IMR-90 (cell line): ENCODE measurements at regions not wholly inside any gene's neighbourhood (a gene's known extent, or its start where the extent isn't known, plus 50 kb on each side); places are given as distances from the start of the nearest gene placed in this dataset.

Experiments
- ATAC-seq: fragments of 200-7000 bp; cut with Tn5 transposase; 2 replicates; pipeline ENCODE4 v1.9.1; 2020; ENCODE audit warnings: low read depth, mild to moderate bottlenecking, moderate library complexity
- BruUV-seq: library from RNA; stranded (reverse); fragments of 400-500 nt; replicated peaks from 2 replicates; lab custom pipeline; 2021; lab: Mats Ljungman, UMichigan
- CTCF ChIA-PET: fragments of 300-600 bp; formaldehyde crosslinking; extraction: SDS; loops from one replicate; lab custom pipeline; 2021; ENCODE audit warnings: antibody characterized with exemption; lab: Yijun Ruan, JAX
- POLR2A ChIA-PET: fragments of 300-600 bp; sonication (Branson Sonifier 250); formaldehyde crosslinking; loops from one replicate; lab custom pipeline; 2022; ENCODE audit warnings: antibody characterized with exemption; ENCODE audit not compliant: unreplicated experiment; lab: Charles Lee
- DNase-seq: peaks from one replicate; pipeline ENCODE4 v3.0.0; 2013
- H2AFZ ChIP-seq: replicated peaks from 2 replicates; pipeline ENCODE3; 2013; ENCODE audit warnings: low read length, mild to moderate bottlenecking; ENCODE audit not compliant: poor library complexity
- H2AK5ac ChIP-seq: 2 replicates; pipeline ENCODE4 v1.6.1; 2013; ENCODE audit warnings: low read depth, low read length, inconsistent platforms
- H2AK9ac ChIP-seq: replicated peaks from 2 replicates; pipeline ENCODE3; 2013; ENCODE audit warnings: mild to moderate bottlenecking, low read depth, low read length, moderate library complexity; ENCODE audit not compliant: poor library complexity
- H2BK120ac ChIP-seq: 2 replicates; pipeline ENCODE4 v1.6.1; 2013; ENCODE audit warnings: low read depth, low read length, inconsistent platforms
- H2BK15ac ChIP-seq: 3 replicates; pipeline ENCODE4 v1.6.1; 2013; ENCODE audit warnings: low read depth, low read length, inconsistent platforms
- H2BK20ac ChIP-seq: 2 replicates; pipeline ENCODE4 v1.6.1; 2013; ENCODE audit warnings: low read depth, mild to moderate bottlenecking, inconsistent platforms, low read length, moderate library complexity
- H2BK5ac ChIP-seq: 2 replicates; pipeline ENCODE4 v1.6.1; 2013; ENCODE audit warnings: mild to moderate bottlenecking, low read depth, low read length, inconsistent platforms; ENCODE audit not compliant: poor library complexity, severe bottlenecking
- H3K14ac ChIP-seq: replicated peaks from 2 replicates; pipeline ENCODE4 v1.6.1; 2013; ENCODE audit warnings: low read depth, low read length, inconsistent platforms
- H3K18ac ChIP-seq: 2 replicates; pipeline ENCODE4 v1.6.1; 2013; ENCODE audit warnings: low read depth, low read length, control low read depth
- H3K23ac ChIP-seq: 2 replicates; pipeline ENCODE4 v1.6.1; 2013; ENCODE audit warnings: low read depth, low read length, inconsistent platforms
- H3K27ac ChIP-seq: 2 replicates; pipeline ENCODE4 v1.5.1; 2013; ENCODE audit warnings: mild to moderate bottlenecking, control low read depth, low read length; ENCODE audit not compliant: insufficient read depth
- H3K27me3 ChIP-seq: 2 replicates; pipeline ENCODE4 v1.6.1; 2013; ENCODE audit warnings: low read length; ENCODE audit not compliant: control insufficient read depth, insufficient read depth
- H3K36me3 ChIP-seq: 2 replicates; pipeline ENCODE4 v1.6.1; 2013; ENCODE audit warnings: low read length, mixed read lengths; ENCODE audit not compliant: control insufficient read depth, insufficient read depth
- H3K4ac ChIP-seq: 2 replicates; pipeline ENCODE4 v1.6.1; 2013; ENCODE audit warnings: low read depth, low read length, inconsistent platforms
- H3K4me1 ChIP-seq: 2 replicates; pipeline ENCODE4 v1.6.1; 2013; ENCODE audit warnings: low read length, mixed read lengths; ENCODE audit not compliant: control insufficient read depth, insufficient read depth
- H3K4me2 ChIP-seq: 2 replicates; pipeline ENCODE4 v1.6.1; 2013; ENCODE audit warnings: low read depth, mild to moderate bottlenecking, control low read depth, low read length, moderate library complexity
- H3K4me3 ChIP-seq: 2 replicates; pipeline ENCODE4 v1.5.1; 2013; ENCODE audit warnings: low read depth, mild to moderate bottlenecking, control low read depth, low read length, moderate library complexity; ENCODE audit not compliant: insufficient read depth
- H3K56ac ChIP-seq: 2 replicates; pipeline ENCODE4 v1.6.1; 2013; ENCODE audit warnings: low read length, inconsistent platforms; ENCODE audit not compliant: insufficient read depth; ENCODE audit errors: extremely low read depth
- H3K79me1 ChIP-seq, 2 experiments: 2 replicates each; pipeline ENCODE4 v1.6.1; 2013; ENCODE audit warnings: low read length in 2 of 2, inconsistent platforms in 1 of 2, low read depth in 1 of 2
- H3K9ac ChIP-seq: 2 replicates; pipeline ENCODE4 v1.6.1; 2013; ENCODE audit warnings: low read depth, low read length, control low read depth
- H3K9me1 ChIP-seq: 2 replicates; pipeline ENCODE4 v1.6.1; 2013; ENCODE audit warnings: low read length, inconsistent platforms; ENCODE audit not compliant: insufficient read depth
- H3K9me3 ChIP-seq: 2 replicates; pipeline ENCODE4 v1.6.1; 2013; ENCODE audit warnings: low read length; ENCODE audit not compliant: control insufficient read depth, insufficient read depth
- H4K20me1 ChIP-seq: 2 replicates; pipeline ENCODE4 v1.6.1; 2013; ENCODE audit warnings: low read length, inconsistent platforms; ENCODE audit not compliant: insufficient read depth
- H4K5ac ChIP-seq: 2 replicates; pipeline ENCODE4 v1.6.1; 2013; ENCODE audit warnings: mild to moderate bottlenecking, low read depth, low read length, control low read depth
- H4K8ac ChIP-seq, 2 experiments: 2 replicates each; pipeline ENCODE4 v1.6.1; 2013; ENCODE audit warnings: low read depth in 2 of 2, low read length in 2 of 2, control low read depth in 1 of 2, inconsistent platforms in 1 of 2
- H4K91ac ChIP-seq: 2 replicates; pipeline ENCODE4 v1.6.1; 2013; ENCODE audit warnings: low read depth, low read length, inconsistent platforms; ENCODE audit not compliant: insufficient read depth
- CEBPB ChIP-seq: IDR thresholded peaks from 2 replicates; pipeline ENCODE4 v1.6.1; 2012; ENCODE audit warnings: low read depth, low read length, improper control_type of control experiment
- CHD1 ChIP-seq: IDR thresholded peaks from 2 replicates; pipeline ENCODE4 v1.6.1; 2012; ENCODE audit warnings: low read depth, low read length, improper control_type of control experiment
- FOS ChIP-seq: fragments of 150-350 bp; IDR thresholded peaks from 2 replicates; pipeline ENCODE4 v1.6.1; 2016; ENCODE audit warnings: low read depth, low read length
- MAFK ChIP-seq: IDR thresholded peaks from 2 replicates; pipeline ENCODE4 v1.6.1; 2012; ENCODE audit warnings: low read depth, low read length, improper control_type of control experiment
- MXI1 ChIP-seq: IDR thresholded peaks from 2 replicates; pipeline ENCODE4 v1.6.1; 2012; ENCODE audit warnings: low read depth, mild to moderate bottlenecking, low read length, moderate library complexity, borderline replicate concordance
- NFE2L2 ChIP-seq: fragments of 150-350 bp; IDR thresholded peaks from 2 replicates; pipeline ENCODE4 v1.6.1; 2016; ENCODE audit warnings: low read depth, mild to moderate bottlenecking, low read length
- POLR2A ChIP-seq: IDR thresholded peaks from 2 replicates; pipeline ENCODE4 v1.6.1; 2012; ENCODE audit warnings: mild to moderate bottlenecking, low read depth, low read length
- RCOR1 ChIP-seq: IDR thresholded peaks from 2 replicates; pipeline ENCODE4 v1.6.1; 2012; ENCODE audit warnings: mild to moderate bottlenecking, low read length, improper control_type of control experiment; ENCODE audit not compliant: insufficient replicate concordance
- RFX5 ChIP-seq: IDR thresholded peaks from 2 replicates; pipeline ENCODE4 v1.8.0; 2012; ENCODE audit warnings: low read depth, mild to moderate bottlenecking, low read length, moderate library complexity
- SMC3 ChIP-seq: fragments of 150-350 bp; IDR thresholded peaks from 2 replicates; pipeline ENCODE4 v1.6.1; 2016; ENCODE audit warnings: low read depth, mild to moderate bottlenecking, antibody characterized with exemption, low read length, moderate library complexity
- WGBS, 2 experiments: methylation state at CpG; one replicate each; pipeline versions ENCODE4 v1.1.5 to v1.1.7; 2013; ENCODE audit warnings: missing lambda C conversion rate in 2 of 2; ENCODE audit not compliant: insufficient read length in 1 of 2; ENCODE audit errors: extremely low coverage in 2 of 2; 5-methylcytosine and 5-hydroxymethylcytosine counted together
- dilution Hi-C: fragments of 300-500 bp; cut with HindIII; formaldehyde crosslinking; loops from one replicate; pipeline ENCODE4 v1.14.3; 2018; ENCODE audit warnings: low sequenced_read_pairs; ENCODE audit not compliant: unreplicated experiment
- in situ Hi-C: fragments of 300-500 bp; cut with MboI; formaldehyde crosslinking; loops from 3 replicates; pipeline ENCODE4 v1.14.3; 2019; ENCODE audit warnings: low sequenced_read_pairs, inconsistent platforms, mixed read lengths
- intact Hi-C: fragments of 100-400 bp; cut with micrococcal nuclease; formaldehyde crosslinking; loops from 2 replicates; pipeline ENCODE4 v1.10.0; 2022
- TF ChIP-seq, protein P1 (sequence below): fragments of 150-350 bp; IDR thresholded peaks from 2 replicates; pipeline ENCODE4 v1.6.1; 2017; ENCODE audit warnings: mild to moderate bottlenecking, antibody characterized with exemption, low read length, low read depth
- TF ChIP-seq, protein P2 (sequence below): fragments of 150-350 bp; IDR thresholded peaks from 2 replicates; pipeline ENCODE4 v1.6.1; 2016; ENCODE audit warnings: low read depth, mild to moderate bottlenecking, low read length, moderate library complexity, borderline replicate concordance
- TF ChIP-seq, protein P3 (sequence below): conservative IDR thresholded peaks from 2 replicates; pipeline ENCODE4 v1.5.1; 2012; ENCODE audit warnings: mild to moderate bottlenecking, low read depth, low read length, improper control_type of control experiment

DNA sequence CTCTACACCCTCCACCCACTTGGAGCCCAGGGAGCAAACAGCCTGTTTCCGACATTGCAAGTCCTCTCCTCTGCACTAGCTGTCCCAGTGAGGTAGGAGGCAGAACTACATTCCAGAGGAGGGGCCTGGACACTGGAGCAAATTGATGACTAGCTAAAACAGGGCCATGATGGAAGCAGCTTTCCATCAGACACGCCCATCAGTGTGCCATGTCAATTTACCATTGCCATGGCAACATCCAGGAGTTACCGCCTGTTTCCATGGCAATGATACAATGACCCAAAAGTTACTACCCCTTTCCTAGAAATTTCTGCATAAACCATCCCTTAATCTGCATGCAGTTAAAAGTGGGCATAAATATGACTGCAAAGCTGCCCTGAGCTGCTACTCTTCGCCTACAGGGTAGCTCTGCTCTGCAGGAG lies 647.1 kb downstream of the PTPRU start:
- 25% methylated on average over 2 of the region's 4 CpGs; no CpG with 5 or more reads in 1 of the 2 experiments for WGBS, 2 experiments
- Histone ChIP-seq H2BK15ac (no peak overlapping the region), H2AK5ac (no peak overlapping the region), H4K20me1 (no peaks in the 10 kb centered on the region), H3K4me3 (no peak overlapping the region), H3K56ac (no peak overlapping the region), H4K8ac (no peak overlapping the region), H2AK9ac (no peak overlapping the region), H3K4me2 (no peak overlapping the region), H3K18ac (no peak overlapping the region), H3K9me1 (no peaks in the 10 kb centered on the region), H3K36me3 (no peaks in the 10 kb centered on the region), H2BK5ac (no peak overlapping the region), H3K27ac (no peak overlapping the region), H2AFZ (no peak overlapping the region), H2BK120ac (no peak overlapping the region), H4K5ac (no peak overlapping the region), H3K23ac (no peak overlapping the region), H3K27me3 (no peaks in the 10 kb centered on the region), H3K9me3 (no peaks in the 10 kb centered on the region), H3K9ac (no peak overlapping the region), H3K4ac (no peak overlapping the region), H2BK20ac (no peak overlapping the region), H3K14ac (no peak overlapping the region), H3K79me1 (no peaks in the 10 kb centered on the region), H4K91ac (no peak overlapping the region), H3K4me1 (no peaks in the 10 kb centered on the region)
- ATAC-seq = no peak
- BruUV-seq = no TSS peak
- DNase-seq = no peak
- in situ Hi-C loops = no loop called here
- ChIA-PET POLR2A (no interaction called here), CTCF (no interaction called here)
- TF ChIP-seq, protein P1, sequence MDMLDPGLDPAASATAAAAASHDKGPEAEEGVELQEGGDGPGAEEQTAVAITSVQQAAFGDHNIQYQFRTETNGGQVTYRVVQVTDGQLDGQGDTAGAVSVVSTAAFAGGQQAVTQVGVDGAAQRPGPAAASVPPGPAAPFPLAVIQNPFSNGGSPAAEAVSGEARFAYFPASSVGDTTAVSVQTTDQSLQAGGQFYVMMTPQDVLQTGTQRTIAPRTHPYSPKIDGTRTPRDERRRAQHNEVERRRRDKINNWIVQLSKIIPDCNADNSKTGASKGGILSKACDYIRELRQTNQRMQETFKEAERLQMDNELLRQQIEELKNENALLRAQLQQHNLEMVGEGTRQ = no peak
- TF ChIP-seq, protein P2, sequence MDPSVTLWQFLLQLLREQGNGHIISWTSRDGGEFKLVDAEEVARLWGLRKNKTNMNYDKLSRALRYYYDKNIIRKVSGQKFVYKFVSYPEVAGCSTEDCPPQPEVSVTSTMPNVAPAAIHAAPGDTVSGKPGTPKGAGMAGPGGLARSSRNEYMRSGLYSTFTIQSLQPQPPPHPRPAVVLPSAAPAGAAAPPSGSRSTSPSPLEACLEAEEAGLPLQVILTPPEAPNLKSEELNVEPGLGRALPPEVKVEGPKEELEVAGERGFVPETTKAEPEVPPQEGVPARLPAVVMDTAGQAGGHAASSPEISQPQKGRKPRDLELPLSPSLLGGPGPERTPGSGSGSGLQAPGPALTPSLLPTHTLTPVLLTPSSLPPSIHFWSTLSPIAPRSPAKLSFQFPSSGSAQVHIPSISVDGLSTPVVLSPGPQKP = no peak
- TF ChIP-seq RCOR1 (no peak), SMC3 (no peak), POLR2A (no peak), NFE2L2 (no peak), MXI1 (no peak), MAFK (no peak), CHD1 (no peak), FOS (no peak), RFX5 (no peak), CEBPB (no peak)
- TF ChIP-seq, protein P3, sequence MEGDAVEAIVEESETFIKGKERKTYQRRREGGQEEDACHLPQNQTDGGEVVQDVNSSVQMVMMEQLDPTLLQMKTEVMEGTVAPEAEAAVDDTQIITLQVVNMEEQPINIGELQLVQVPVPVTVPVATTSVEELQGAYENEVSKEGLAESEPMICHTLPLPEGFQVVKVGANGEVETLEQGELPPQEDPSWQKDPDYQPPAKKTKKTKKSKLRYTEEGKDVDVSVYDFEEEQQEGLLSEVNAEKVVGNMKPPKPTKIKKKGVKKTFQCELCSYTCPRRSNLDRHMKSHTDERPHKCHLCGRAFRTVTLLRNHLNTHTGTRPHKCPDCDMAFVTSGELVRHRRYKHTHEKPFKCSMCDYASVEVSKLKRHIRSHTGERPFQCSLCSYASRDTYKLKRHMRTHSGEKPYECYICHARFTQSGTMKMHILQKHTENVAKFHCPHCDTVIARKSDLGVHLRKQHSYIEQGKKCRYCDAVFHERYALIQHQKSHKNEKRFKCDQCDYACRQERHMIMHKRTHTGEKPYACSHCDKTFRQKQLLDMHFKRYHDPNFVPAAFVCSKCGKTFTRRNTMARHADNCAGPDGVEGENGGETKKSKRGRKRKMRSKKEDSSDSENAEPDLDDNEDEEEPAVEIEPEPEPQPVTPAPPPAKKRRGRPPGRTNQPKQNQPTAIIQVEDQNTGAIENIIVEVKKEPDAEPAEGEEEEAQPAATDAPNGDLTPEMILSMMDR = no peak
- intact Hi-C loops = no loop called here
- dilution Hi-C loops = no loop called here
